ENCODE measurements at regions not wholly inside any gene's neighbourhood (a gene's known extent, or its start where the extent isn't known, plus 50 kb on each side); places are given as distances from the start of the nearest gene placed in this dataset.
"Not testable (repeated sequence)": the region's sequence is repeated elsewhere in the genome, so short reads cannot be mapped to it uniquely, and the experiment has no call there.

DNA sequence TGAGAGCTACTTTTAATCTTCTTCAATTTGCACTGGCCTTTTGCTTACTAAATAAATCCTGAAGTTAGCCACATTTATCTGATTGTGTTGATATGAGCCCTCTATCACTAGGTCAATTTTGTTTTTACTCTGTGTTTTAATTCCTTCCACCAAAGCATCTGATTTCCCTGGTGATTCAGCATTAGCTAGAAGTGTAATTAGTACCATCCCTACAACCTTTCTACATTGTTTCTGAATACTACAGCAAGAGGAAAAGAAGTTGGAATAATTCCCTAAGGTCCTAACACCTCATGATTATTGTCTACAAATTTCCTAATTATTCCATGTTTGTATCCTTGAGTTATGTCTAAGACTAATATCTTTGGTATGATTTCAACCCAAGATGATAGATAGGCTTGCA lies 1093.6 kb downstream of the SUCLG1 start:
- H3K36me3 ChIP-seq = no peaks in the 10 kb centered on the region
- TF ChIP-seq, protein P1, sequence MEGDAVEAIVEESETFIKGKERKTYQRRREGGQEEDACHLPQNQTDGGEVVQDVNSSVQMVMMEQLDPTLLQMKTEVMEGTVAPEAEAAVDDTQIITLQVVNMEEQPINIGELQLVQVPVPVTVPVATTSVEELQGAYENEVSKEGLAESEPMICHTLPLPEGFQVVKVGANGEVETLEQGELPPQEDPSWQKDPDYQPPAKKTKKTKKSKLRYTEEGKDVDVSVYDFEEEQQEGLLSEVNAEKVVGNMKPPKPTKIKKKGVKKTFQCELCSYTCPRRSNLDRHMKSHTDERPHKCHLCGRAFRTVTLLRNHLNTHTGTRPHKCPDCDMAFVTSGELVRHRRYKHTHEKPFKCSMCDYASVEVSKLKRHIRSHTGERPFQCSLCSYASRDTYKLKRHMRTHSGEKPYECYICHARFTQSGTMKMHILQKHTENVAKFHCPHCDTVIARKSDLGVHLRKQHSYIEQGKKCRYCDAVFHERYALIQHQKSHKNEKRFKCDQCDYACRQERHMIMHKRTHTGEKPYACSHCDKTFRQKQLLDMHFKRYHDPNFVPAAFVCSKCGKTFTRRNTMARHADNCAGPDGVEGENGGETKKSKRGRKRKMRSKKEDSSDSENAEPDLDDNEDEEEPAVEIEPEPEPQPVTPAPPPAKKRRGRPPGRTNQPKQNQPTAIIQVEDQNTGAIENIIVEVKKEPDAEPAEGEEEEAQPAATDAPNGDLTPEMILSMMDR (IDR thresholded peaks at IDR 0.05; ENCODE audit: low read depth, low read length) = no peak
- H3K27ac ChIP-seq = no peak overlapping the region
- H3K4me3 ChIP-seq = no peak overlapping the region
- no peaks in the 10 kb centered on the region for H3K4me1 ChIP-seq (ENCODE audit: low read depth)
- H3K9me3 ChIP-seq (ENCODE audit: low read depth) = no peaks in the 10 kb centered on the region
- no peak for DNase-seq (ENCODE audit: low read depth in 1 of 2, low spot score in 1 of 2)
- no peaks in the 10 kb centered on the region for H3K27me3 ChIP-seq

DNA sequence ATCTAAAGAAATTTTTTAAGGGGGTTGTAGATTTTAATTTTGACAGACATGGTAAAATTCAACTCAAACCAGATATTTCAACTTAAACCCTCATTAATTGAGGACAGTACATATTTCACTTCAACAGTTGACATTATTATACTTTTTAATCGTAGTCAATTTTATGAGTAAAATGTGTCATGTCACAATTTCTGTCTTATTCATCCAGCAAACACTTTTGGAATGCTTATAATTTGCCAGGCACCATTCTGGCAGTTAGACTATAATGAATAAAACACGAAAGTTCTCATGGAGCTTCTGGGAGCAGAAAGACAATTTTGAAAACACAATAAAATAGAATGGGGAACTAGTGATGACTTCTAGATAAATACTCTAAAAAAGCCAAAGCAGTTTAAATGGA lies 1094.8 kb downstream of the SUCLG1 start:
- Histone ChIP-seq H3K4me3 (no peak overlapping the region), H3K36me3 (no peaks in the 10 kb centered on the region), H3K9me3 (ENCODE audit: low read depth) (no peaks in the 10 kb centered on the region), H3K4me1 (ENCODE audit: low read depth) (no peaks in the 10 kb centered on the region), H3K27ac (no peak overlapping the region), H3K27me3 (no peaks in the 10 kb centered on the region)
- TF ChIP-seq, protein P1 (IDR thresholded peaks at IDR 0.05; ENCODE audit: low read depth, low read length) = no peak
- DNase-seq (ENCODE audit: low read depth in 1 of 2, low spot score in 1 of 2) = peak in 1 of 2 donors; percentile 27

DNA sequence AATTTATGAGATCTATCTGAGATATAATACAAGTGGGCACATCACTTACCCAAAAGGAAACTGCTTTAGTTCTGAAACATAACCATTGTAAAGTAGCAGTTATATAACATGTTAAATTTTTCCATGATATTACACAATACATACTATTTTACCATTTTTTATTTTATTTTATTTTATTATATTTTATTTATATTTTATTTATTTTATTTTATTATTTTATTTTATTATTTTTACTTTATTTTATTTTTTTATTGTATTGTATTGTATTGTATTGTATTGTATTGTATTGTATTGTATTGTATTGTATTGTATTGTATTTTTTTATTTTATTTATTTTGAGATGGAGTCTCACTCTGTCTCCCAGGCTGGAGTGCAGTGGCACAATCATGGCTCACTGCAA lies 1095.9 kb downstream of the SUCLG1 start:
- not testable (repeated sequence) for H3K36me3 ChIP-seq; H3K4me3 ChIP-seq; DNase-seq (ENCODE audit: low read depth in 1 of 2, low spot score in 1 of 2); H3K27ac ChIP-seq; H3K27me3 ChIP-seq; H3K9me3 ChIP-seq (ENCODE audit: low read depth); H3K4me1 ChIP-seq (ENCODE audit: low read depth)

DNA sequence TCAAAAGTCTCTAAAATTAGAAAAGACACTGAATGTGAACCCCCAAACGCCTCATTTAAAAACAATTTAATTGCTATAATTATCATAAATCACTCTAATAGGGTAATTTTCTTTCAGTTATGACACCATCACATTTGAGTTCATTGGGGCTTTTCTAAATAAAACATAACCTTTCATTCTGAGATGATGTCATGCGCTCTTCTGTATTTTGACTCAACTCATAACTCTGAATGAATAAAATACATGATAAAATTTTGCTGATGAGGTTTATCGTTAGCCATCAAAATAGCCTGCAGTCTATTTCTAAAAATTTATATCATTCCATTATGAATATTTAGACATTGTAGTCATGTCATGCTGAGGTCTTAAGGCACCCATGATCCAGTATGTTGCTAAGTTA lies 1099.7 kb downstream of the SUCLG1 start:
- Histone ChIP-seq H3K4me3 (no peak overlapping the region), H3K4me1 (ENCODE audit: low read depth) (no peaks in the 10 kb centered on the region), H3K9me3 (ENCODE audit: low read depth) (no peaks in the 10 kb centered on the region), H3K36me3 (no peaks in the 10 kb centered on the region), H3K27ac (no peak overlapping the region), H3K27me3 (no peaks in the 10 kb centered on the region)
- TF ChIP-seq, protein P1 (IDR thresholded peaks at IDR 0.05; ENCODE audit: low read depth, low read length) = no peak
- no peak for DNase-seq (ENCODE audit: low read depth in 1 of 2, low spot score in 1 of 2)

DNA sequence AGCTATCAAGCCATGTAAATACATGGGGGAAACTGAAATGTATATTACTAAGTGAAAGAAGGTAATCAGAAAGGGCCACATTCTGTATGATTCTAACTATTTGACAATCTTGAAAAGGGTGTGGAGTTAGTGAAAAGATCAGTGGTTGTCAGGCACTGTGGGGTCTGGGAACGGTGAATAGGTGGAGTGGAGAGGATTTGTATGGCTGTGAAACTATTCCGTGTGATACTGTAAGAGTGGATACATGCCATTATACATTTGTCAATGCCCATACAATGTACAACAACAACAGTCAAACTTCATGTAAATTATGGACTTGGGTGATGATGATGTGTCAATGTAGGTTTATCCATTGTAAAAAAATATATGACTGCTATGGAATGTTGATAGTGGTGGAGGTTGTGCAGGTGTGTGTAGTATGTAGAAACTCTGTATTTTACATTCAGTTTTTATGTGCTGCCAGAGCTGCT lies 1116.2 kb downstream of the SUCLG1 start:
- Histone ChIP-seq H3K4me3 (no peak overlapping the region), H3K36me3 (no peaks in the 10 kb centered on the region), H3K27ac (no peak overlapping the region), H3K27me3 (no peaks in the 10 kb centered on the region), H3K4me1 (ENCODE audit: low read depth) (no peaks in the 10 kb centered on the region), H3K9me3 (ENCODE audit: low read depth) (no peaks in the 10 kb centered on the region)
- TF ChIP-seq, protein P1 (IDR thresholded peaks at IDR 0.05; ENCODE audit: low read depth, low read length) = no peak
- DNase-seq (ENCODE audit: low read depth in 1 of 2, low spot score in 1 of 2) = peak in 1 of 2 donors; percentile 2

DNA sequence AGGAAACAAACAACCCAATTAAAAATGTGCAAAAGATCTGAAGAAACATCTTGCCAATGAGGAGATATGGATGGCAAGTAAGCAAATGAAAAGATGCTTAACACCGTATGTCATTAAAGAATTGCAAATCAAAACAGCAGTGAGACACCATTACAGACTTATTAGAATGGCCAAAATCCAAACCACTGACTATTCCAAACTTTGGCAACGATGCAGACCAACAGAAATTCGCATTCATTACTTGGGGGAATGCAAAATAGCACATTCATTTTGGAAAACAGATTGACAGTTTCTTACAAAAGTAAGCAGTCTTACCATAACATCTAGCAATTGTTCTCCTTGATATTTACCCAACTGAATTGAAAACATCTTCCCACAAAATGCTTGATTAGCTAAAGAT lies 1118.7 kb downstream of the SUCLG1 start:
- Histone ChIP-seq H3K27ac (no peak overlapping the region), H3K4me3 (no peak overlapping the region), H3K36me3 (no peaks in the 10 kb centered on the region), H3K27me3 (no peaks in the 10 kb centered on the region), H3K4me1 (ENCODE audit: low read depth) (no peaks in the 10 kb centered on the region), H3K9me3 (ENCODE audit: low read depth) (no peaks in the 10 kb centered on the region)
- no peak for DNase-seq (ENCODE audit: low read depth in 1 of 2, low spot score in 1 of 2)
- TF ChIP-seq, protein P1 (IDR thresholded peaks at IDR 0.05; ENCODE audit: low read depth, low read length) = no peak

DNA sequence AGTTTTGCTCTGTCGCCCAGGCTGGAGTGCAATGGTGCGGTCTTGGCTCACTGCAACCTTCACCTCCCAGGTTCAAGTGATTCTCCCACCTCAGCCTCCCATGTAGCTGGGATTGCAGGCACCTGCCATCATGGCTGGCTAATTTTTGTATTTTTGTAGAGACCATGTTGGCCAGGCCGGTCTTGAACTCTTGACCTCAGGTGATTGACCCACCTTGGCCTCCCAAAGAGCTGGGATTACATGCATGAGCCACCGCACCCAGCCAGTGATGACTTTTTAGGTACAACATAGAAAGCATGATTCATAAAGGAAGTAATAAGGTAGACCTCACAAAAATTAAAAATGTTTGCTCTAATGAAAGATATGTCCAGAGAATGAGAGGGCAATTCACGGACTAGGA lies 1119.1 kb downstream of the SUCLG1 start:
- H3K9me3 ChIP-seq (ENCODE audit: low read depth); H3K4me3 ChIP-seq; H3K27me3 ChIP-seq; H3K27ac ChIP-seq; H3K4me1 ChIP-seq (ENCODE audit: low read depth); DNase-seq (ENCODE audit: low read depth in 1 of 2, low spot score in 1 of 2); H3K36me3 ChIP-seq: not testable (repeated sequence)

All from cardiac muscle cell (in vitro differentiated cells and primary cell).